ENCODE measurements at regions not wholly inside any gene's neighbourhood (a gene's known extent, or its start where the extent isn't known, plus 50 kb on each side); places are given as distances from the start of the nearest gene placed in this dataset.

GRCh38 chr16:24643489-24643888, 86.0 kb upstream of the TNRC6A start:
- TF ChIP-seq POLR2A (IDR thresholded peaks at IDR 0.05) (no peak), POLR2AphosphoS5 (IDR thresholded peaks at IDR 0.05; ENCODE audit: insufficient read depth in 1 of 2, low read depth in 1 of 2) (no peak)
- TF ChIP-seq, protein P1, sequence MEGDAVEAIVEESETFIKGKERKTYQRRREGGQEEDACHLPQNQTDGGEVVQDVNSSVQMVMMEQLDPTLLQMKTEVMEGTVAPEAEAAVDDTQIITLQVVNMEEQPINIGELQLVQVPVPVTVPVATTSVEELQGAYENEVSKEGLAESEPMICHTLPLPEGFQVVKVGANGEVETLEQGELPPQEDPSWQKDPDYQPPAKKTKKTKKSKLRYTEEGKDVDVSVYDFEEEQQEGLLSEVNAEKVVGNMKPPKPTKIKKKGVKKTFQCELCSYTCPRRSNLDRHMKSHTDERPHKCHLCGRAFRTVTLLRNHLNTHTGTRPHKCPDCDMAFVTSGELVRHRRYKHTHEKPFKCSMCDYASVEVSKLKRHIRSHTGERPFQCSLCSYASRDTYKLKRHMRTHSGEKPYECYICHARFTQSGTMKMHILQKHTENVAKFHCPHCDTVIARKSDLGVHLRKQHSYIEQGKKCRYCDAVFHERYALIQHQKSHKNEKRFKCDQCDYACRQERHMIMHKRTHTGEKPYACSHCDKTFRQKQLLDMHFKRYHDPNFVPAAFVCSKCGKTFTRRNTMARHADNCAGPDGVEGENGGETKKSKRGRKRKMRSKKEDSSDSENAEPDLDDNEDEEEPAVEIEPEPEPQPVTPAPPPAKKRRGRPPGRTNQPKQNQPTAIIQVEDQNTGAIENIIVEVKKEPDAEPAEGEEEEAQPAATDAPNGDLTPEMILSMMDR (IDR thresholded peaks at IDR 0.05) = no peak

Measured in vagina (tissue), 2 donors.